ENCODE measurements at regions not wholly inside any gene's neighbourhood (a gene's known extent, or its start where the extent isn't known, plus 50 kb on each side); places are given as distances from the start of the nearest gene placed in this dataset.

DNA sequence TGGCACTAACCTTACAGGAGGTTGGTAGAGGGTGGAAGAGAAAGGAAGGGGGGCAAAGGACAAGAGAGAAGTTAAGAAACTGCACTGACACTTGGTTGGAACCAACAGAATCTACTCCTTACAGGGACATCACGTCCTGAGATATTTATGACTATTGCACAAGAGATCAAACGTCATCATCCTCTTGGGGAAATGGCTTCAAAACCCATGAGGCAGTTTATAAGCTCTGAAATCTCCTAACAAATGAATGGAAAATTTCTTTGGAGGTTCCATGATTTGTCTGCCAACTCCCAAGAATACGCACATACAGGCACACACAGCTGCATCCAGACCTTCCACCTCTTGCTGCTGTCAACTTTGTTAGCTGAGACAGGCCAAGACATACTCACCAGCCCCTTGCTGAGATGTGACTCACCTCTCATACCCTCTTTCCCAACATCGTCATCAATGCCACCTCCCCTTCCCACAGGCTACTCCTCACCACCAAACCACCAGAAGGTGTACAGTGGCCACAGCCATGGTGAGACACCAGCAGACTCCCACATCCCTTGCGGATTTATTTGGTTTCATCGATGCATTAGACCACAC is 135.5 kb downstream of the SETD4 start:
- DNase-seq (ENCODE audit: extremely low read depth, low read depth): no peak
- TF ChIP-seq, protein P1, sequence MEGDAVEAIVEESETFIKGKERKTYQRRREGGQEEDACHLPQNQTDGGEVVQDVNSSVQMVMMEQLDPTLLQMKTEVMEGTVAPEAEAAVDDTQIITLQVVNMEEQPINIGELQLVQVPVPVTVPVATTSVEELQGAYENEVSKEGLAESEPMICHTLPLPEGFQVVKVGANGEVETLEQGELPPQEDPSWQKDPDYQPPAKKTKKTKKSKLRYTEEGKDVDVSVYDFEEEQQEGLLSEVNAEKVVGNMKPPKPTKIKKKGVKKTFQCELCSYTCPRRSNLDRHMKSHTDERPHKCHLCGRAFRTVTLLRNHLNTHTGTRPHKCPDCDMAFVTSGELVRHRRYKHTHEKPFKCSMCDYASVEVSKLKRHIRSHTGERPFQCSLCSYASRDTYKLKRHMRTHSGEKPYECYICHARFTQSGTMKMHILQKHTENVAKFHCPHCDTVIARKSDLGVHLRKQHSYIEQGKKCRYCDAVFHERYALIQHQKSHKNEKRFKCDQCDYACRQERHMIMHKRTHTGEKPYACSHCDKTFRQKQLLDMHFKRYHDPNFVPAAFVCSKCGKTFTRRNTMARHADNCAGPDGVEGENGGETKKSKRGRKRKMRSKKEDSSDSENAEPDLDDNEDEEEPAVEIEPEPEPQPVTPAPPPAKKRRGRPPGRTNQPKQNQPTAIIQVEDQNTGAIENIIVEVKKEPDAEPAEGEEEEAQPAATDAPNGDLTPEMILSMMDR (IDR thresholded peaks at IDR 0.05; ENCODE audit: low read depth, low read length): no peak

DNA sequence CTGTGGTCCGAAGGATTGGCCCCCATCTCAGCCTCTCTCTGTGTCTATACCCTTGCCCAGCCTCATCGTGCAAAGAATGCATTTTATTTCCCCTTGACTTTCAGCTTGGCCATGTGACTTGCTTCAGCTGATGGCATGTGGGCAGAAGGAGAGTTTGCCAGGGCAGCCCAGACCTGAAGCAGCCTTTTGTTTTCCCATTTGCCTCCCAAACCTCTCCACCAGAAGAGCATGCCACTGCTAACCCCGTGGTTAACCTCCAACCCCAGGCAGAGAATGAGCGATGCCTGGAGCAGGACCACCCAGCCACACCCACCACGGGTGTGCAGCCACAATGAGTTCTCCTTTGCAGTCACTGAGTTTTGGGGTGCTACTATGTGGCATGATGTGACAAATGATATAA is 136.4 kb downstream of the SETD4 start:
- TF ChIP-seq, protein P1 (IDR thresholded peaks at IDR 0.05; ENCODE audit: low read depth, low read length): no peak
- no peak for DNase-seq (ENCODE audit: extremely low read depth, low read depth)

DNA sequence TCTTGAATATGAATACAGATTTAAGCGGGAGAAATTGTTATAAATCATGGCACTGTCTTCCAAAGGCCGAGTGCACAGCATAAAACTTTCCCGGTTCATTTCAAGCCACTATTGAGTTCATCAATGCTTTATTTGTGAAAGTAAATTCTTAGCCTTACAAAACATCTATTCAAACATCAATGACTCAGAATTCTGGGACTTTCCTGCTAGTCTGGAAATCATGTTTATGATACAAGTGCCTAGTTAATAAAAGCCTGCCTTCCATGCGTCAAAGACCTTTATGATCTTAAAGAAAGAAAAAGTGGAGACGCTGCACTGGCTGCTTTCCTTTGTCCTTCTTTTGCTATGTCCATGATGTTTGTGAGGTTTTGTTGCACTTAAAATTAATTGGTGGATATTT is 137.7 kb downstream of the SETD4 start:
- DNase-seq (ENCODE audit: extremely low read depth, low read depth): no peak
- TF ChIP-seq, protein P1 (IDR thresholded peaks at IDR 0.05; ENCODE audit: low read depth, low read length): no peak

DNA sequence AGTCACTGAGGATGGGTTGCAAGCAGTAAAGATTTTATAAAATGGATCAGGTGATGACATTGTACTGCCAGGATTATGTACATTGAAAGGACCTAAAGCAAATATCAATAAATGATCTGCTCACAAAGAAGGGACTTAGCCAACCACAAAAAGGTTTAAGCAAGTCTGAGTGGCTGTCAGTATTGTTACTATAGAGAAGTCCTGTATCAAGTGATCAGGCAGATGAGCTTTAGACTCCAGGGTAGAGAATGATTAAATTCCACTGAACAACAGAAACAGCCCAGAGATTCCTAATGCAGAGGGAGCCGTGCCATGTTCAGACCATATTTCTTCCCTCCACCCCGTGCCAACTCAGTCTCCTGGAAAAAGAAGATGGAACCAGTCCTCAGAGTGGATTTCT is 138.9 kb downstream of the SETD4 start:
- TF ChIP-seq, protein P1 (IDR thresholded peaks at IDR 0.05; ENCODE audit: low read depth, low read length): no peak
- DNase-seq (ENCODE audit: extremely low read depth, low read depth): no peak

DNA sequence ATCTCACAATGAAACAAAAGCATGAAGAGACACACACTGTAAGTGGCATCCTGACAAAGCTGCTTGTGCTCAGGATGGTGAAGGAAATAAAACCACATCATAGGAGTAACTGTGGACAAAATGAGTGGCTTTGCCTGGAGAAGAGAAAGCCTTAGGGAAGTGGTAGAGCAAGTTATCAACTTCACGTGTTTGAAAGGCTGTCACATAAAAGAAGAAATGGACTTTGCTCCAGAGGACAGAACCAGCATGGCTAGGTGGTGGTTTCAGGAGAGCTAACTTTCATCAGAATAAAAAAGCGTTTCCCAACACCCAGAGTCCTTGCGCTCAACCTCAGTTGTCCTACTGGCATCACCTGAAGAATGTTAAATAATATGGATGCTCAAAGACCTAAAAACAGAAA is 139.9 kb downstream of the SETD4 start:
- TF ChIP-seq, protein P1 (IDR thresholded peaks at IDR 0.05; ENCODE audit: low read depth, low read length): no peak
- no peak for DNase-seq (ENCODE audit: extremely low read depth, low read depth)

DNA sequence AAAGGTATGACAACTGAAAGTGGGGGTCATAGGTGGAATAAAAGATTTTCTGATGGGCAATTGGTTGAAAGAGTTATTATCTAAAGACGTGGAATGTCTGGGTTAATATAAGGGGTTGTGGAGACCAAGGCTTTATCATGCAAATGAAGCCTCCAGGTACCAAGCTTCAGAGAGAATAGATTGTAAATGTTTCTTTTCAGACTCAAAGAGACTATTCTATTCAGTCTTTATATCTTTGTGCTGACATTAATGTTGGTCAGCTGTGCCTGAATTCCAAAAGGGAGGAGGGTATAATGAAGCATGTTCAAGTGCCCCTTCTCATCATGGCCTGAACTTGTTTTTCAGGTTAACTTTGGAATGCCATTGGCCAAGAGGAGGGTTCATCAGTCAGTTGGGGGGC is 145.3 kb downstream of the SETD4 start:
- TF ChIP-seq, protein P1 (IDR thresholded peaks at IDR 0.05; ENCODE audit: low read depth, low read length): no peak
- DNase-seq (ENCODE audit: extremely low read depth, low read depth): no peak

DNA sequence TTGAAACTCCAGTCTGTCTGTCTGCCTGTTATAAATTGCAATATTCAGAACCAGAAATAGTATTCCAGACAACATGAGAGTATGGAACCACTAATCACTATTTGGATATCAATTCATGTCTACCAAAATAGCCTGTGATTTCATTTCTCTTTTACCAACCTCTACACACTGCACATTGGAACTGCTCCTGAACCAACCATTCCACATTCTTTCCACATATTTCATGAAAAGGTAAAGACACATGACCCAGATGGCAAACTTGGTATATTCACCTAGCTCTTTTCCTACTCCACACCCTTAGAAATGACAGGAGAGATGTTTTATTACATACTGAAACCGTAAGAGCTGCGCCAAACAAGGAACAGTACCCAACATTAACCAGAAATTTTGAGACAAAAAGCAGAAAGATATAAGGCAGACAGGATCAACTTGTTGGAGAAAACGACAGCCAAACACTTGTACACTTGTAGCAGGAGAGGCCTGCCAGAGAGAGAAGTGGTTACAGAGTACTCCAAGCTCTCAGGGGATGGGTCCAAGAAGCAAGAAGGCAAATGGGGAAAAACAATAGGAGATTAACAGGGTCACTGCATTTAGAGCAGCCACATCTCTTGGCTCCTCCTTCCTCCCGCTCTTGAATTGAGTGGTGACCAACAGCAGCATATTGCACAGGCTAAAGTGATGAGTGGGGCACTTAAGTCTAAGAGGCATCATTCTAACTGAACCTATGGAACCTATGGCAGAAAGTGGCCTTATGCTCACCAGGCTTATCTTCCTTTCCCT is 148.7 kb downstream of the SETD4 start:
- TF ChIP-seq, protein P1 (IDR thresholded peaks at IDR 0.05; ENCODE audit: low read depth, low read length): no peak
- no peak for DNase-seq (ENCODE audit: extremely low read depth, low read depth)

All from AG09319 (cell line).